ENCODE measurements at regions not wholly inside any gene's neighbourhood (a gene's known extent, or its start where the extent isn't known, plus 50 kb on each side); places are given as distances from the start of the nearest gene placed in this dataset.
"Not testable (repeated sequence)": the region's sequence is repeated elsewhere in the genome, so short reads cannot be mapped to it uniquely, and the experiment has no call there.

- no peak for DNase-seq (ENCODE audit: low read depth in 2 of 2)
Measured at GRCh38 chr6:137309078-137309762, 90.0 kb upstream of the IFNGR1 start.

GRCh38 chr6:137307163-137307854, 88.1 kb upstream of the IFNGR1 start:
- DNase-seq (ENCODE audit: low read depth in 2 of 2), result no peak

GRCh38 chr6:137305691-137306090, 86.5 kb upstream of the IFNGR1 start:
- no peak for DNase-seq (ENCODE audit: low read depth in 2 of 2)

GRCh38 chr6:137304020-137304780, 85.0 kb upstream of the IFNGR1 start:
- DNase-seq (ENCODE audit: low read depth in 2 of 2), result no peak

- DNase-seq (ENCODE audit: low read depth in 2 of 2), result no peak
Measured at GRCh38 chr6:137303441-137303840, 84.3 kb upstream of the IFNGR1 start.

GRCh38 chr6:137299681-137300080, 80.5 kb upstream of the IFNGR1 start:
- no peak for DNase-seq (ENCODE audit: low read depth in 2 of 2)

GRCh38 chr6:137297887-137298286, 78.7 kb upstream of the IFNGR1 start:
- no peak for DNase-seq (ENCODE audit: low read depth in 2 of 2)

GRCh38 chr6:137292326-137292725, 73.1 kb upstream of the IFNGR1 start:
- not testable (repeated sequence) for DNase-seq (ENCODE audit: low read depth in 2 of 2)

- DNase-seq (ENCODE audit: low read depth in 2 of 2), result no peak
Measured at GRCh38 chr6:137291441-137291840, 72.3 kb upstream of the IFNGR1 start.

- DNase-seq (ENCODE audit: low read depth in 2 of 2), result no peak
Measured at GRCh38 chr6:137290601-137291261, 71.5 kb upstream of the IFNGR1 start.

GRCh38 chr6:137286916-137287315, 67.7 kb upstream of the IFNGR1 start:
- DNase-seq (ENCODE audit: low read depth in 2 of 2), result no peak

- DNase-seq (ENCODE audit: low read depth in 2 of 2), result no peak
Measured at GRCh38 chr6:137286368-137286767, 67.2 kb upstream of the IFNGR1 start.

GRCh38 chr6:137284811-137285110, 65.6 kb upstream of the IFNGR1 start:
- no peak for DNase-seq (ENCODE audit: low read depth in 2 of 2)

- no peak for DNase-seq (ENCODE audit: low read depth in 2 of 2)
Measured at GRCh38 chr6:137283940-137284810, 65.0 kb upstream of the IFNGR1 start.

- DNase-seq (ENCODE audit: low read depth in 2 of 2), result no peak
Measured at GRCh38 chr6:137283080-137283479, 63.9 kb upstream of the IFNGR1 start.

GRCh38 chr6:137282254-137282653, 63.1 kb upstream of the IFNGR1 start:
- no peak for DNase-seq (ENCODE audit: low read depth in 2 of 2)

- not testable (repeated sequence) for DNase-seq (ENCODE audit: low read depth in 2 of 2)
Measured at GRCh38 chr6:137279279-137279678, 60.1 kb upstream of the IFNGR1 start.

- no peak for DNase-seq (ENCODE audit: low read depth in 2 of 2)
Measured at GRCh38 chr6:137277971-137278637, 58.9 kb upstream of the IFNGR1 start.

- no peak for DNase-seq (ENCODE audit: low read depth in 2 of 2)
Measured at GRCh38 chr6:137272403-137272802, 53.2 kb upstream of the IFNGR1 start.

GRCh38 chr6:137271245-137272183, 52.3 kb upstream of the IFNGR1 start:
- no peak for DNase-seq (ENCODE audit: low read depth in 2 of 2)

All from stimulated activated CD4-positive, alpha-beta T cell treated with anti-CD3 and anti-CD28 coated beads, Interleukin-1b, Interleukin-23, amount 100 ng/mL, for 1 hour (primary cell).